ENCODE measurements at regions not wholly inside any gene's neighbourhood (a gene's known extent, or its start where the extent isn't known, plus 50 kb on each side); places are given as distances from the start of the nearest gene placed in this dataset.

GRCh38 chr10:78346721-78347120 is 313.1 kb downstream of the RPS24 start:
- no peak for TF ChIP-seq EZH2 (IDR thresholded peaks at IDR 0.05)
- TF ChIP-seq POLR2AphosphoS5 (IDR thresholded peaks at IDR 0.05; ENCODE audit: borderline replicate concordance, low read depth, low read length): no peak

Measured in SK-N-MC (cell line).